ENCODE measurements at regions not wholly inside any gene's neighbourhood (a gene's known extent, or its start where the extent isn't known, plus 50 kb on each side); places are given as distances from the start of the nearest gene placed in this dataset.

DNA sequence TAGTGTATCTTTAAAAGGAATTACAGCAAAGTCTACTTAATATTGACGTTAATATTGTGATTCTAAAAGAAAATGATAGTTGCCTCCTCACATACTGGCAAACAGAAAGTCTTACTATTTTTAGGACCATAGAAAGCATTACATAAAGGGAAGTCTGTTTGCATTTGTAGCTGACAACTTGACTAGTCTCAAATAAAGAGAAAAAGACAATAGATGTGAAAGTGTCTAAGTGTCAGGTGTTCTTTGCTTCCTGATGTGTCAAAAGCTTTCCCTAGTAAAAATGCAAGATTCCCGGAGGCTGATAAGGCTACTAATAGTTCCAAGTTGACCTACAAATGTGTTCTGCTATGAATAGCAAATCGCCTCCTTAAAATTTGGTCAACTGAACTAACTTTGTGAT lies 259.7 kb downstream of the CDH10 start:
- DNase-seq, result no peak

DNA sequence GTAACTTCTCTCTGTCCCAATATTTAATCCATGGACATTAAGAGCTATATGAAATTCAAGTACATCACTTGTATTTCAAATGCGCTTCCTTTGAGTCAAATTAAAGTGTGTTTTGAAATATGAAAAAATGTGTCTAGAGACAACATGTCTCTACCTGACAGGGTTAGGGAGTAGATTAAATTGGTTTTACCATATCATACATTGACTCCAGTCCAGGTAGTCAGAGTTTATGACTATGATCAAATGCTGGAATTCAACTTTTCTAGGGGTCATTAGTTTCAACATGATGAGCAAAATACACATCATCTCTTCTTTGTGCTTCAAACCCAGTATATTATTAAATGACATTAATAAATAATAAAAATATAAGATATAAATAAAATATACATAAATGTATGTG lies 259.2 kb downstream of the CDH10 start:
- no peak for DNase-seq

DNA sequence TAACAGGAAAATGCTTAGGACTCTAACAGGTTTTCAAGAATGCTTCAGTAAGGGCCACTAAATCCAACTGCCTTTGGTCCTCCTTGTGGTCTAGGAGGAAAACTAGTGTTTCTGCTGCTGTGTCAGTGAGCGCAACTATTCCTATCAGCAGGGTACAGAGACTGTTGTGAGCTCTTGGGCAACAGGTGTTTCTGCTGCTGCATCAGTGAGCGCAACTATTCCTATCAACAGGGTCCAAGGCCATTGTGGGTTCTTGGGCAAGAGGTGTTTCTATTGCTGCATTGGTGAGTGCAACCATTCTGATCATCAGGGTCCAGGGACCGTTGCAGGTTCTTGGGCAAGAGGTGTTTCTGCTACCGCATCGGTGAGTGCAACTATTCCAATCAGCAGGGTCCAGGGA lies 256.3 kb downstream of the CDH10 start:
- DNase-seq, result no peak

DNA sequence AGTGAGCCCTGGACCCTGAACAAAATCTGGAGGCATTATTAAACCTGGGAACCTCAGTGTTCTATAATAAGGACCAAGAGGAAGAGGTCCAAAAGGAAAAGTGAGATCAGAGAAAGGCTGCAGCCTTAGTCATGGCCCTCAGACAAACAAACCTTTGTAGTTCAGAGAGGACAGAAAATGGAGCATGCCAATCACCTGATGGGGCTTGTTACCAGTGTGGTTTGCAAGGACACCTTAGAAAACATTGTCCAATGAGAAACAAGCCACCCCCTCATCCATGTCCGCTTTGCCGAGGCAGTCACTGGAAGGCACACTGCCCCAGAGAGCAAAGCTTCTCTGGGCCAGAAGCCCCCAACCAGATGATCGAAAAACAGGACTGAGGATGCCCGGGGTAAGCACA lies 254.8 kb downstream of the CDH10 start:
- DNase-seq, result no peak

DNA sequence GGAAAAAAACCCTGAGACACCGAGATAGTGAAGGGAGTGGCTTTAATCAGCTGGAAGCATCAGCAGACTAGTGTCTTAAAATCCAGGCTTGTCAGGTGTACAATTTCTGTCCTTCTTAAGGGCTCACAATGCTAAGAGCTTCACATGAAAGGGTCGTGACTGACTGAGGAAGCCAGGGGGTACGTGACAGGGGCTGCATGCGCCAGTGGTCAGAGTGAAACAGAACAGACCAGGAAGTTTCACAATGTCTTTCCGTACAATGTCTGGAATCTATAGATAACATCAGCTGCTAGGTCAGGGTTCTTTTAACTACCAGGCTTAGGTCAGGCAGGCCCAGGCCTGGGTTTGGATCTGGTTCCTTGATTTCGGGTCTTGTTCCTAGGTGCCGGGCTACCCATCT lies 253.0 kb downstream of the CDH10 start:
- DNase-seq, result no peak

DNA sequence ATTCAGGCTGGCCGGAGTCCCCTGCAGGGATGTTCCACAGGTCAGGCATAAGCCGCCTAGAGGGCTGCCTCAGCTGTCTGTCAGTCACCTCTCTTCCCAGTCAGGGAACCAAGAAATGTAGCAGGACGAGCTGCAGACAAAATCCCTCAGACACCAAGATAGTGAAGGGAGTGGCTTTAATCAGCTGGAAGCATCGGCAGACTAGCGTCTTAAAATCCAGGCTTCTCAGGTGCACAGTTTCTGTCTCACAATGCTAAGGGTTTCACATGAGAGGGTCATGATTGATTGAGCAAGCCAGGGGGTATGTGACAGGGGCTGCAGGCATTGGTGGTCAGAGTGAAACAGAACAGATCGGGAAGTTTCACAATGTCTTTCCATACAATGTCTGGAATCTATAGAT lies 247.2 kb downstream of the CDH10 start:
- no peak for DNase-seq

DNA sequence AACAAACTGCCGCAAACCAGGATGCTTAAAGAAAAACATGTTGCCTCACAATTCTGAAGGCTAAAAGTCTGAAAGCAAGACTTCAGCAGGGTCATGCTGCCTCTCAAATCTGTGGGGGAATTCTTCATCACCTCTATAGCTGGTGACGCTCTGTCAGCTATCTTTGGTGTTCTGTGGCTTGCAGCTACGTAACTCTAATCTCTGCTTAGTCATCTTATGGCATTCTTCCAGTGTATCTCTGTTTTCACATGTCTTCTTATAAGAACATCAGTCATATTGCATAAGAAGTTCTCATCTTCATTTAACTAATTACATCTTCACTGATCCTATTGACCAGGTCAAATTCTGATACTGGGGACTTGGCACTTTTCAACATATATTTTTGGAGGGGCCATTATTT lies 243.0 kb downstream of the CDH10 start:
- DNase-seq, result no peak

DNA sequence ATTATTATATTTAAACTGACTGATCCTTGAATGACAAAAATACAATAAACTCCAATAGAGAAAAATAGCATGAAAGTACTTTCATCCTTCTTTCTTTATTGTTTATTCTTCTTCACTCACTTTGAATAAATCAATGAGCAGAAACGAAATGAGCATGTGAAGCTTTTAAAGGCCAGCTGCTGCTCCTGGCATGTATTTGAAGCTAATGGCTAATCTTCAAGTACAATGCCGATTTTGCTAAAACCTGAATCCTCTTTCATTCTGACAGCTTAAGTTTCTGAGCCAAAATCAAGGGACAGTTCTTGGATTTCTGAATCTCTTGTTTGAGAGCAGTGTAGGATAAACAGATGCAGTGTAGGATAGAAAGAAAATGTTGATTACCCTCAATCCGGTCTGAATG lies 237.3 kb downstream of the CDH10 start:
- DNase-seq, result no peak

DNA sequence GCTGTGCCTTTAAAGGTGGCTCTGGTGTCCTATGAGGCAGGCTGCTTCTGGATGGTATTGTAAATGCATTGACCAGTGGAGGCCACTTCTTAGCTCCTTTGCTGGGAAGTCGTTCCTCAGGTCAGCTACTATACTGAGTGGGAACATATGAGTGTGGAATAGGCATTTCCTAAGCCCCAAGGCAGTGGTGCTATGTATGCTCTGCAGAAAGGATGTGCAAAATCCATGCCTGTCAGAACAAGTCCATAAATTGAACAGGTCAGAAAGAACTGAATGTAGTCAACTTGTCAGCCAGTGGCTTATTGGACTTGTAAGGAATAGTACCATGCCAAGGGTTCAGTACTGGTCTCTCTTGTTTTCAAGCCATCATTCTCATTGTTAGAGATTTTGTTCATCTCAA lies 216.4 kb downstream of the CDH10 start:
- DNase-seq, result no peak

DNA sequence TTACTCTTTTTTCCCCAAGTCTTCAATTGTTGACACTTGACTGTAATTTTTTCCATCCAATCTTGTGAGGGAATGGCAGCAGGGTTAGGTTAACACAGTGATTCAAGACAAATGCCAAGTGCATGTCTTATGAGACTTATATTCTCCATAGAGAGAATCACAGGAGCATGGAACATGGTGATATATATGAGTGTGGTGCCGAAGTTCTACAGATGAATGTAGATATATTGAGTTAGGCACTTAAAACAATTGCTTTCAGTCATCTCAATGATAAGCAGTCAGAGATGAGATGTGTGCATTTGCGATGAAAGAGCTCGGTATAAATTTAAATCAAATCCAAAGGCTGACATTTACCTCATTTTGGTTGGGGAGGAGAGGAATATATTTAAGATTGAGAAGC lies 211.2 kb downstream of the CDH10 start:
- DNase-seq, result no peak

Measured in activated CD4-positive, alpha-beta T cell treated with anti-CD3 and anti-CD28 coated beads, Interleukin-2, Interleukin-6, amounts not matched to agents 100 ng/mL and 50 ng/mL, durations not matched to agents 16 hours and 8 hours (primary cell).